Right lobe of liver (tissue), 4 donors: ENCODE measurements at regions not wholly inside any gene's neighbourhood (a gene's known extent, or its start where the extent isn't known, plus 50 kb on each side); places are given as distances from the start of the nearest gene placed in this dataset.

Experiments used
- CTCF ChIP-seq, 4 donors: fragments of 200-600 bp in 3 of 4; fragments of 450-650 bp in 1 of 4; IDR thresholded peaks; one replicate each; pipeline versions ENCODE4 v1.5.1 to v1.8.0; 2016 to 2022; ENCODE audit warnings: antibody characterized with exemption in 4 of 4, mild to moderate bottlenecking in 2 of 4
- POLR2A ChIP-seq: fragments of 450-650 bp; IDR thresholded peaks from one replicate; pipeline ENCODE4 v1.6.1; 2017; ENCODE audit warnings: antibody characterized with exemption, mild to moderate bottlenecking
- donor health status: DM: no; HTN: no; CAD: no.
- donor health status: DM: no; HTN: no; CAD: no.
- donor health status: DM: no; HTN: yes; CAD: no.

GRCh38 chr1:69244211-69244610 lies 323.5 kb upstream of the LRRC7 start:
- TF ChIP-seq CTCF (IDR thresholded peaks at IDR 0.05) (no peak), POLR2A (no peak)
